HCT116 (cell line): ENCODE measurements at regions not wholly inside any gene's neighbourhood (a gene's known extent, or its start where the extent isn't known, plus 50 kb on each side); places are given as distances from the start of the nearest gene placed in this dataset.

Experiments
- CTCF ChIP-seq, 3 experiments: fragments of 200-600 bp in 1 of 3; sonication (generic) in 1 of 3; IDR thresholded peaks in 2 of 3; conservative IDR thresholded peaks in 1 of 3; 2 replicates each; pipeline ENCODE4 v1.5.1; 2012 to 2017; ENCODE audit warnings: low read depth in 2 of 3, low read length in 2 of 3, antibody characterized with exemption in 1 of 3, borderline replicate concordance in 1 of 3, control low read depth in 1 of 3, mild to moderate bottlenecking in 1 of 3, mixed read lengths in 1 of 3, mixed run types in 1 of 3, moderate library complexity in 1 of 3; ENCODE audit not compliant: insufficient read depth in 1 of 3
- FOSL1 ChIP-seq: IDR thresholded peaks from 2 replicates; pipeline ENCODE4 v1.6.1; 2012; ENCODE audit warnings: low read depth
- POLR2AphosphoS5 ChIP-seq: IDR thresholded peaks from 2 replicates; pipeline ENCODE4 v1.6.1; 2011; ENCODE audit warnings: mild to moderate bottlenecking, low read depth, low read length, moderate library complexity

- TF ChIP-seq CTCF (IDR thresholded peaks at IDR 0.05 in 2 of 3, conservative IDR thresholded peaks at IDR 0.05 in 1 of 3; ENCODE audit: borderline replicate concordance in 1 of 3, insufficient read depth in 1 of 3, low read depth in 2 of 3, low read length in 2 of 3) (no peak), FOSL1 (no peak), POLR2AphosphoS5 (no peak)
Measured at GRCh38 chr2:234732404-234733092, 219.3 kb upstream of the SH3BP4 start.
